H9 (cell line): ENCODE measurements at regions not wholly inside any gene's neighbourhood (a gene's known extent, or its start where the extent isn't known, plus 50 kb on each side); places are given as distances from the start of the nearest gene placed in this dataset.

ENCODE experiments used
- DNase-seq: peaks from one replicate; pipeline ENCODE4 v3.0.0-alpha.2; 2017
- H2AFZ ChIP-seq: one replicate; pipeline ENCODE4 v1.6.1; 2013; ENCODE audit warnings: mild to moderate bottlenecking, low read length, control low read depth, moderate library complexity
- H2AK5ac ChIP-seq: 2 replicates; pipeline ENCODE4 v1.6.1; 2013; ENCODE audit warnings: low read length, control low read depth, mixed read lengths; ENCODE audit not compliant: insufficient read length
- H2BK120ac ChIP-seq: one replicate; pipeline ENCODE4 v1.6.1; 2013; ENCODE audit warnings: low read depth, mild to moderate bottlenecking, low read length, control low read depth, inconsistent platforms; ENCODE audit not compliant: poor library complexity, severe bottlenecking
- H2BK12ac ChIP-seq: 2 replicates; pipeline ENCODE4 v1.6.1; 2013; ENCODE audit warnings: low read length, control low read depth, mixed read lengths, low read depth; ENCODE audit not compliant: insufficient read length
- H2BK15ac ChIP-seq: 2 replicates; pipeline ENCODE4 v1.6.1; 2013; ENCODE audit warnings: low read depth, low read length, control low read depth
- H2BK20ac ChIP-seq: one replicate; pipeline ENCODE4 v1.6.1; 2013; ENCODE audit warnings: low read depth, mild to moderate bottlenecking, low read length, control low read depth, inconsistent platforms; ENCODE audit not compliant: poor library complexity, severe bottlenecking
- H2BK5ac ChIP-seq: 2 replicates; pipeline ENCODE4 v1.6.1; 2013; ENCODE audit warnings: low read length, control low read depth, mixed read lengths; ENCODE audit not compliant: insufficient read length
- H3K14ac ChIP-seq: 2 replicates; pipeline ENCODE4 v1.6.1; 2013; ENCODE audit warnings: low read length, control low read depth; ENCODE audit not compliant: insufficient read depth
- H3K18ac ChIP-seq: 2 replicates; pipeline ENCODE4 v1.6.1; 2013; ENCODE audit warnings: low read depth, mild to moderate bottlenecking, mixed read lengths, low read length, control low read depth; ENCODE audit not compliant: insufficient read length
- H3K23ac ChIP-seq: 2 replicates; pipeline ENCODE4 v1.6.1; 2013; ENCODE audit warnings: low read length, control low read depth, mixed read lengths, low read depth; ENCODE audit not compliant: insufficient read length
- H3K23me2 ChIP-seq: 2 replicates; pipeline ENCODE4 v1.6.1; 2013; ENCODE audit warnings: low read depth, mild to moderate bottlenecking, mixed read lengths, low read length, control low read depth; ENCODE audit not compliant: insufficient read length, poor library complexity, severe bottlenecking
- H3K27ac ChIP-seq: 2 replicates; pipeline ENCODE4 v1.5.1; 2013; ENCODE audit warnings: low read length, control low read depth, mixed read lengths, low read depth; ENCODE audit not compliant: insufficient read length
- H3K27me3 ChIP-seq: 2 replicates; pipeline ENCODE4 v1.6.1; 2013; ENCODE audit warnings: low read length, control low read depth, inconsistent platforms; ENCODE audit not compliant: insufficient read depth
- H3K4ac ChIP-seq: 2 replicates; pipeline ENCODE4 v1.6.1; 2013; ENCODE audit warnings: low read depth, mild to moderate bottlenecking, control low read depth, inconsistent platforms, low read length, moderate library complexity
- H3K4me1 ChIP-seq: 2 replicates; pipeline ENCODE4 v1.6.1; 2013; ENCODE audit warnings: low read length, control low read depth, inconsistent platforms; ENCODE audit not compliant: insufficient read depth
- H3K4me2 ChIP-seq: 2 replicates; pipeline ENCODE4 v1.6.1; 2013; ENCODE audit warnings: low read length, control low read depth, mixed read lengths; ENCODE audit not compliant: insufficient read length, insufficient read depth
- H3K56ac ChIP-seq: 2 replicates; pipeline ENCODE4 v1.6.1; 2013; ENCODE audit warnings: low read depth, mild to moderate bottlenecking, mixed read lengths, low read length, control low read depth; ENCODE audit not compliant: insufficient read length
- H3K79me1 ChIP-seq: 2 replicates; pipeline ENCODE4 v1.6.1; 2013; ENCODE audit warnings: low read depth, mild to moderate bottlenecking, moderate library complexity, low read length, control low read depth, inconsistent platforms; ENCODE audit not compliant: insufficient read depth, poor library complexity, severe bottlenecking
- H3K79me2 ChIP-seq: 2 replicates; pipeline ENCODE4 v1.6.1; 2013; ENCODE audit warnings: low read length, control low read depth, inconsistent platforms; ENCODE audit not compliant: insufficient read depth
- H3K9ac ChIP-seq: 2 replicates; pipeline ENCODE4 v1.6.1; 2013; ENCODE audit warnings: low read length, control low read depth, mixed read lengths; ENCODE audit not compliant: insufficient read length; ENCODE audit errors: extremely low read depth
- H3K9me3 ChIP-seq: one replicate; pipeline ENCODE4 v1.6.1; 2013; ENCODE audit warnings: low read depth, low read length, inconsistent platforms; ENCODE audit not compliant: control insufficient read depth
- H3T11ph ChIP-seq: one replicate; pipeline ENCODE4 v1.6.1; 2013; ENCODE audit warnings: mild to moderate bottlenecking, low read length, control low read depth, inconsistent platforms
- H4K20me1 ChIP-seq: one replicate; pipeline ENCODE4 v1.6.1; 2013; ENCODE audit not compliant: control insufficient read depth, insufficient read length, insufficient read depth
- H4K5ac ChIP-seq: 2 replicates; pipeline ENCODE4 v1.6.1; 2013; ENCODE audit warnings: low read depth, mild to moderate bottlenecking, mixed read lengths, low read length, control low read depth; ENCODE audit not compliant: insufficient read length
- H4K8ac ChIP-seq: replicated peaks from 2 replicates; pipeline ENCODE4 v1.6.1; 2013; ENCODE audit warnings: low read length, control low read depth, mixed read lengths, low read depth; ENCODE audit not compliant: insufficient read length
- H4K91ac ChIP-seq: 2 replicates; pipeline ENCODE4 v1.6.1; 2013; ENCODE audit warnings: low read depth, mild to moderate bottlenecking, moderate library complexity, mixed read lengths, low read length, control low read depth; ENCODE audit not compliant: insufficient read length
- H3K27ac Mint-ChIP-seq, 3 experiments: 2 replicates in 2 of 3; 3 replicates in 1 of 3; pipeline ENCODE4 v1.8.0; 2020 to 2021; ENCODE audit warnings: mixed read lengths in 3 of 3, mild to moderate bottlenecking in 1 of 3, moderate library complexity in 1 of 3
- H3K27me3 Mint-ChIP-seq: 2 replicates; pipeline ENCODE4 v1.8.0; 2021; ENCODE audit warnings: low read depth, mild to moderate bottlenecking, moderate library complexity, mixed read lengths
- H3K36me3 Mint-ChIP-seq, 3 experiments: 2 replicates in 2 of 3; 3 replicates in 1 of 3; pipeline ENCODE4 v1.8.0; 2020 to 2021; ENCODE audit warnings: low read depth in 3 of 3, mixed read lengths in 3 of 3; ENCODE audit not compliant: insufficient read depth in 1 of 3
- H3K4me1 Mint-ChIP-seq, 2 experiments: 2 replicates each; pipeline ENCODE4 v1.8.0; 2020; ENCODE audit warnings: mixed read lengths in 2 of 2
- H3K4me3 Mint-ChIP-seq, 2 experiments: 2 replicates in 1 of 2; 3 replicates in 1 of 2; pipeline ENCODE4 v1.8.0; 2020 to 2021; ENCODE audit warnings: mild to moderate bottlenecking in 2 of 2, mixed read lengths in 2 of 2, moderate library complexity in 1 of 2
- H3K9me3 Mint-ChIP-seq, 2 experiments: 2 replicates in 1 of 2; 3 replicates in 1 of 2; pipeline ENCODE4 v1.8.0; 2020; ENCODE audit warnings: mild to moderate bottlenecking in 2 of 2, mixed read lengths in 2 of 2, moderate library complexity in 1 of 2
- CTCF ChIP-seq: fragments of 200-600 bp; sonication (generic); conservative IDR thresholded peaks from 3 replicates; pipeline ENCODE4 v1.8.0; 2021; ENCODE audit warnings: antibody characterized with exemption, mild to moderate bottlenecking
- WGBS: extraction: QIAGEN DNeasy Blood & Tissue Kit; methylation state at CpG from one replicate; pipeline ENCODE4 v1.1.7; 2013; ENCODE audit warnings: missing lambda C conversion rate, low lambda C conversion rate, mixed read lengths; ENCODE audit not compliant: insufficient read length; ENCODE audit errors: extremely low coverage; 5-methylcytosine and 5-hydroxymethylcytosine counted together

DNA sequence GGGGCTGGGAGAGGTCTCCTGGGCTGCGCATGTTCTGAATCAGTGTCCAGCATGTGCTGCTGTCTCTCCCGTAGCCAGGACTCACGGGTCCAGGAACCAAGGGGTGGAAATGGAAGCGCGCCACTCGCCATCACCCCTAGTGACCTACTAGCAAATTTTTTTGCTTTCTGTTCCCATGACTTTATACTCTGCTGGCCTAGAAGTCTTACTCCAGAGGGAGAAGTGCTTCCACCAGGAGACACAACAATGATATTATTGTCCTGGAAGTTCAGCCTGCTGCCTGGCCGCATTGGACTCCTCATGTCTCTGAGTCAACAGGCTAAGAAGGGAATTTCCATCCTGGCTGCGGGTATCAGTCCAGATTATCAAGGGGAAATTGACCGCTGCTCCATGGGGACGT is 729.7 kb downstream of the BRD1 start:
- H2BK12ac ChIP-seq: no peak overlapping the region
- H3K14ac ChIP-seq: no peak overlapping the region
- no peak overlapping the region for H2BK5ac ChIP-seq
- H3K79me1 ChIP-seq: no peaks in the 10 kb centered on the region
- H3K9ac ChIP-seq: no peak overlapping the region
- no peaks in the 10 kb centered on the region for H3K4me1 ChIP-seq
- H3K27ac ChIP-seq: no peak overlapping the region
- H3K18ac ChIP-seq: no peak overlapping the region
- no peak overlapping the region for H2AK5ac ChIP-seq
- H4K5ac ChIP-seq: no peak overlapping the region
- H2BK15ac ChIP-seq: no peak overlapping the region
- no CpG with 5 or more reads among the region's 10 CpGs for WGBS
- H3K27me3 Mint-ChIP-seq: peaks cover 1% of the 10 kb centered on the region
- H3K23ac ChIP-seq: no peak overlapping the region
- H3K4ac ChIP-seq: no peak overlapping the region
- H3K36me3 Mint-ChIP-seq: no peaks in the 10 kb centered on the region; a peak in 1 of 7 replicates
- TF ChIP-seq CTCF: no peak
- H3K27me3 ChIP-seq: no peaks in the 10 kb centered on the region
- no peaks in the 10 kb centered on the region for H3K79me2 ChIP-seq
- no peak overlapping the region for H3K27ac Mint-ChIP-seq
- peaks cover 4% of the 10 kb centered on the region in 2 experiments; a peak in 3 of 5 replicates for H3K9me3 Mint-ChIP-seq
- no peak overlapping the region for H3K4me2 ChIP-seq
- H2BK120ac ChIP-seq: no peak overlapping the region
- no peak overlapping the region for H3K4me3 Mint-ChIP-seq
- DNase-seq: no peak
- H3K23me2 ChIP-seq: no peaks in the 10 kb centered on the region
- H3K9me3 ChIP-seq: no peaks in the 10 kb centered on the region
- H3K4me1 Mint-ChIP-seq: no peaks in the 10 kb centered on the region
- H2AFZ ChIP-seq: no peak overlapping the region
- no peak overlapping the region for H2BK20ac ChIP-seq
- H3T11ph ChIP-seq: no peak overlapping the region
- H3K56ac ChIP-seq: no peak overlapping the region
- no peak overlapping the region for H4K8ac ChIP-seq
- H4K20me1 ChIP-seq: no peaks in the 10 kb centered on the region
- H4K91ac ChIP-seq: no peak overlapping the region
